ENCODE measurements at regions not wholly inside any gene's neighbourhood (a gene's known extent, or its start where the extent isn't known, plus 50 kb on each side); places are given as distances from the start of the nearest gene placed in this dataset.

GRCh38 chr1:30012455-30013440, 710.6 kb downstream of the MATN1 start:
- Histone ChIP-seq H3K9ac (ENCODE audit: extremely low read depth, low read length, poor library complexity, severe bottlenecking) (no peak overlapping the region), H3K4me3 (ENCODE audit: low read length) (no peak overlapping the region), H3K4me1 (ENCODE audit: control insufficient read depth, insufficient read depth, low read length) (no peaks in the 10 kb centered on the region), H3K9me3 (ENCODE audit: control insufficient read depth, low read length) (peaks cover 5% of the 10 kb centered on the region), H3K27ac (ENCODE audit: low read depth, low read length) (no peak overlapping the region), H3K27me3 (ENCODE audit: control insufficient read depth, insufficient read depth, low read length, poor library complexity, severe bottlenecking) (no peaks in the 10 kb centered on the region), H3K36me3 (ENCODE audit: control insufficient read depth, insufficient read depth, low read length) (no peaks in the 10 kb centered on the region)
- H3K4me3 Mint-ChIP-seq = no peak overlapping the region
- H3K4me1 Mint-ChIP-seq = peaks cover 9% of the 10 kb centered on the region
- H3K9me3 Mint-ChIP-seq = peaks cover 15% of the 10 kb centered on the region
- peak; percentile 24 for DNase-seq
- TF ChIP-seq CTCF (conservative IDR thresholded peaks at IDR 0.05) = no peak
- H3K36me3 Mint-ChIP-seq (ENCODE audit: low read depth) = no peaks in the 10 kb centered on the region
- no peak overlapping the region for H3K27ac Mint-ChIP-seq
- H3K27me3 Mint-ChIP-seq (ENCODE audit: insufficient read depth) = no peaks in the 10 kb centered on the region
- 86 to 88% methylated on average over 5 to 7 of the region's 7 CpGs for WGBS, 2 experiments (ENCODE audit: insufficient coverage in 1 of 2, insufficient read length in 1 of 2)

GRCh38 chr1:30011970-30012369, 711.4 kb downstream of the MATN1 start:
- Mint-ChIP-seq H3K27ac (no peak overlapping the region), H3K4me3 (no peak overlapping the region), H3K27me3 (ENCODE audit: insufficient read depth) (no peaks in the 10 kb centered on the region), H3K9me3 (peaks cover 12% of the 10 kb centered on the region), H3K36me3 (ENCODE audit: low read depth) (no peaks in the 10 kb centered on the region), H3K4me1 (peaks cover 9% of the 10 kb centered on the region)
- H3K36me3 ChIP-seq (ENCODE audit: control insufficient read depth, insufficient read depth, low read length) = no peaks in the 10 kb centered on the region
- H3K4me1 ChIP-seq (ENCODE audit: control insufficient read depth, insufficient read depth, low read length) = no peaks in the 10 kb centered on the region
- no peak overlapping the region for H3K4me3 ChIP-seq (ENCODE audit: low read length)
- H3K9ac ChIP-seq (ENCODE audit: extremely low read depth, low read length, poor library complexity, severe bottlenecking) = no peak overlapping the region
- peak; percentile 26 for DNase-seq
- H3K9me3 ChIP-seq (ENCODE audit: control insufficient read depth, low read length) = no peaks in the 10 kb centered on the region
- no peak for TF ChIP-seq CTCF (conservative IDR thresholded peaks at IDR 0.05)
- no peaks in the 10 kb centered on the region for H3K27me3 ChIP-seq (ENCODE audit: control insufficient read depth, insufficient read depth, low read length, poor library complexity, severe bottlenecking)
- 90 to 92% methylated on average over 3 to 6 of the region's 6 CpGs for WGBS, 2 experiments (ENCODE audit: insufficient coverage in 1 of 2, insufficient read length in 1 of 2)
- H3K27ac ChIP-seq (ENCODE audit: low read depth, low read length) = no peak overlapping the region

GRCh38 chr1:30010506-30011106, 712.8 kb downstream of the MATN1 start:
- DNase-seq = peak; percentile 32
- Mint-ChIP-seq H3K27me3 (ENCODE audit: insufficient read depth) (no peaks in the 10 kb centered on the region), H3K9me3 (peaks cover 12% of the 10 kb centered on the region), H3K4me3 (no peak overlapping the region), H3K36me3 (ENCODE audit: low read depth) (no peaks in the 10 kb centered on the region), H3K27ac (no peak overlapping the region), H3K4me1 (peaks cover 18% of the 10 kb centered on the region)
- Histone ChIP-seq H3K9ac (ENCODE audit: extremely low read depth, low read length, poor library complexity, severe bottlenecking) (no peak overlapping the region), H3K4me1 (ENCODE audit: control insufficient read depth, insufficient read depth, low read length) (no peaks in the 10 kb centered on the region), H3K4me3 (ENCODE audit: low read length) (no peak overlapping the region), H3K9me3 (ENCODE audit: control insufficient read depth, low read length) (no peaks in the 10 kb centered on the region), H3K27ac (ENCODE audit: low read depth, low read length) (no peak overlapping the region), H3K36me3 (ENCODE audit: control insufficient read depth, insufficient read depth, low read length) (no peaks in the 10 kb centered on the region), H3K27me3 (ENCODE audit: control insufficient read depth, insufficient read depth, low read length, poor library complexity, severe bottlenecking) (no peaks in the 10 kb centered on the region)
- WGBS, 2 experiments (ENCODE audit: insufficient coverage in 1 of 2, insufficient read length in 1 of 2) = 69 to 84% methylated on average over 6 to 16 of the region's 16 CpGs
- TF ChIP-seq CTCF (conservative IDR thresholded peaks at IDR 0.05) = no peak

Data from endodermal cell (in vitro differentiated cells).